ENCODE measurements at regions not wholly inside any gene's neighbourhood (a gene's known extent, or its start where the extent isn't known, plus 50 kb on each side); places are given as distances from the start of the nearest gene placed in this dataset.

DNA sequence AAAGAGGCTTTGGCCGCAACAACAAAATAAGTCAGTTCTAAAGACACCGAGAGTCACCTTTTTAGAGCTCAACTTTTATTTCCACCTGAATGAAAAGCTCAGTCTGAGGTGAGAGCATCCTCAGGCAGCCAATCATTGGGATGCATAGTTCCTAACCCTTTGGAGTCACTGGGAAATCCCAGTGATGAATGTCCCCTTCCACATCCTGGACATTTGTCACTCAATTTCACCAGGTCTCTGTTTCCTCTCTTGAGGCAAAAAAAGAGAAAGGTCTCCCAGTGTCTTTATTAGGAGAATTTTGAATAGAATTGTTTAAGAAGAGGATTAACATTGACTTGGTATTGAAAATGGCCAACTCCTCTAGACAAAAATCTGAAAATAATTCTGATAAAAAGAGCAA, 137.5 kb upstream of the SPRED1 start:
- TF ChIP-seq POLR2AphosphoS5 (IDR thresholded peaks at IDR 0.05; ENCODE audit: low read depth, low read length) (no peak), POLR2A (IDR thresholded peaks at IDR 0.05; ENCODE audit: low read depth, low read length) (no peak), TAF1 (IDR thresholded peaks at IDR 0.05; ENCODE audit: borderline replicate concordance, low read depth, low read length) (no peak)

Measured in GM12892 (cell line).